KMS-11 (cell line): ENCODE measurements at regions not wholly inside any gene's neighbourhood (a gene's known extent, or its start where the extent isn't known, plus 50 kb on each side); places are given as distances from the start of the nearest gene placed in this dataset.
"Not testable (repeated sequence)": the region's sequence is repeated elsewhere in the genome, so short reads cannot be mapped to it uniquely, and the experiment has no call there.

Experiments used
- H2AFZ ChIP-seq: fragments of 200-600 bp; sonication (generic); 2 replicates; pipeline ENCODE4 v1.6.1; 2016; ENCODE audit warnings: antibody characterized with exemption, mixed run types, low read depth
- H3K27ac ChIP-seq: fragments of 200-600 bp; sonication (generic); 2 replicates; pipeline ENCODE4 v1.6.1; 2016; ENCODE audit warnings: mild to moderate bottlenecking, mixed run types
- H3K27me3 ChIP-seq: fragments of 200-600 bp; sonication (generic); 2 replicates; pipeline ENCODE4 v1.6.1; 2017; ENCODE audit warnings: mild to moderate bottlenecking, low read depth, mixed run types, moderate library complexity; ENCODE audit not compliant: insufficient read depth
- H3K36me3 ChIP-seq: fragments of 200-600 bp; sonication (generic); 2 replicates; pipeline ENCODE4 v1.6.1; 2017; ENCODE audit warnings: mild to moderate bottlenecking, mixed run types; ENCODE audit not compliant: insufficient read depth
- H3K4me1 ChIP-seq: fragments of 200-600 bp; sonication (generic); 2 replicates; pipeline ENCODE4 v1.6.1; 2016; ENCODE audit warnings: mild to moderate bottlenecking, low read depth, mixed run types; ENCODE audit not compliant: poor library complexity, severe bottlenecking
- H3K4me2 ChIP-seq: fragments of 200-600 bp; sonication (generic); 2 replicates; pipeline ENCODE4 v1.7.0; 2016; ENCODE audit warnings: mild to moderate bottlenecking, mixed run types
- H3K4me3 ChIP-seq: fragments of 200-600 bp; sonication (generic); IDR thresholded peaks from 2 replicates; pipeline ENCODE4 v1.6.1; 2017; ENCODE audit warnings: low read depth, low read length, mixed read lengths; ENCODE audit not compliant: insufficient read depth
- H3K79me2 ChIP-seq: fragments of 200-600 bp; sonication (generic); 2 replicates; pipeline ENCODE4 v1.6.1; 2016; ENCODE audit warnings: low read depth, mixed run types; ENCODE audit not compliant: insufficient read depth
- H3K9ac ChIP-seq: fragments of 200-600 bp; sonication (generic); 2 replicates; pipeline ENCODE4 v1.6.1; 2016; ENCODE audit warnings: mild to moderate bottlenecking, mixed run types
- H4K20me1 ChIP-seq: fragments of 200-600 bp; sonication (generic); 2 replicates; pipeline ENCODE4 v1.6.1; 2016; ENCODE audit warnings: mild to moderate bottlenecking, mixed run types; ENCODE audit not compliant: insufficient read depth
- CTCF ChIP-seq: fragments of 200-600 bp; sonication (generic); conservative IDR thresholded peaks from 2 replicates; pipeline ENCODE4 v1.6.1; 2017; ENCODE audit warnings: low read depth, mild to moderate bottlenecking, antibody characterized with exemption, low read length, moderate library complexity, mixed read lengths

GRCh38 chr12:127607146-127607725, 659.7 kb upstream of the TMEM132C start:
- H3K4me2 ChIP-seq = no peak overlapping the region
- H2AFZ ChIP-seq = no peak overlapping the region
- no peaks in the 10 kb centered on the region for H3K79me2 ChIP-seq
- no peaks in the 10 kb centered on the region for H4K20me1 ChIP-seq
- no peak overlapping the region for H3K27ac ChIP-seq
- no peak for TF ChIP-seq CTCF
- no peaks in the 10 kb centered on the region for H3K36me3 ChIP-seq
- no peak overlapping the region for H3K9ac ChIP-seq
- no peaks in the 10 kb centered on the region for H3K27me3 ChIP-seq
- no peaks in the 10 kb centered on the region for H3K4me1 ChIP-seq
- H3K4me3 ChIP-seq = no peak overlapping the region

- H3K9ac ChIP-seq, H2AFZ ChIP-seq, H3K36me3 ChIP-seq, H3K4me3 ChIP-seq, H3K79me2 ChIP-seq, H3K4me1 ChIP-seq, H3K27ac ChIP-seq, H3K27me3 ChIP-seq, H4K20me1 ChIP-seq, H3K4me2 ChIP-seq: not testable (repeated sequence)
These were observed 658.6 kb upstream of the TMEM132C start for GRCh38 chr12:127608359-127608758.

- Histone ChIP-seq H3K27me3 (no peaks in the 10 kb centered on the region), H3K4me1 (no peaks in the 10 kb centered on the region), H3K9ac (no peak overlapping the region), H3K4me3 (no peak overlapping the region), H2AFZ (no peak overlapping the region), H3K27ac (no peak overlapping the region), H3K79me2 (no peaks in the 10 kb centered on the region), H3K4me2 (no peak overlapping the region), H4K20me1 (no peaks in the 10 kb centered on the region), H3K36me3 (no peaks in the 10 kb centered on the region)
- no peak for TF ChIP-seq CTCF
These were observed 653.9 kb upstream of the TMEM132C start for GRCh38 chr12:127613056-127613455.

GRCh38 chr12:127619869-127620734, 646.9 kb upstream of the TMEM132C start:
- no peaks in the 10 kb centered on the region for H4K20me1 ChIP-seq
- no peak overlapping the region for H3K4me3 ChIP-seq
- no peak overlapping the region for H3K9ac ChIP-seq
- no peaks in the 10 kb centered on the region for H3K79me2 ChIP-seq
- no peaks in the 10 kb centered on the region for H3K27me3 ChIP-seq
- H3K4me1 ChIP-seq = no peaks in the 10 kb centered on the region
- H3K36me3 ChIP-seq = no peaks in the 10 kb centered on the region
- H2AFZ ChIP-seq = no peak overlapping the region
- H3K4me2 ChIP-seq = no peak overlapping the region
- H3K27ac ChIP-seq = no peak overlapping the region
- no peak for TF ChIP-seq CTCF
